Suprapubic skin (tissue), 4 donors: ENCODE measurements at regions not wholly inside any gene's neighbourhood (a gene's known extent, or its start where the extent isn't known, plus 50 kb on each side); places are given as distances from the start of the nearest gene placed in this dataset.
"Not testable (repeated sequence)": the region's sequence is repeated elsewhere in the genome, so short reads cannot be mapped to it uniquely, and the experiment has no call there.

ENCODE experiments used
- DNase-seq, 2 donors: peaks; one replicate each; pipeline ENCODE4 v3.0.0-alpha.2; 2019; ENCODE audit warnings: low spot score in 2 of 2
- H3K27ac ChIP-seq: fragments of 200-600 bp; sonication (generic); one replicate; pipeline ENCODE4 v1.5.1; 2019
- H3K27me3 ChIP-seq: fragments of 200-600 bp; sonication (generic); one replicate; pipeline ENCODE4 v1.5.1; 2019
- H3K36me3 ChIP-seq: fragments of 200-600 bp; sonication (generic); one replicate; pipeline ENCODE4 v1.5.1; 2019
- H3K4me1 ChIP-seq: fragments of 200-600 bp; sonication (generic); one replicate; pipeline ENCODE4 v1.5.1; 2019
- H3K4me3 ChIP-seq: fragments of 200-600 bp; sonication (generic); one replicate; pipeline ENCODE4 v1.5.1; 2019; ENCODE audit warnings: mild to moderate bottlenecking
- H3K9me3 ChIP-seq: fragments of 200-600 bp; sonication (generic); one replicate; pipeline ENCODE4 v1.5.1; 2019
- WGBS: methylation state at CpG from one replicate; pipeline ENCODE4 v1.1.5; 2018; 5-methylcytosine and 5-hydroxymethylcytosine counted together

DNA sequence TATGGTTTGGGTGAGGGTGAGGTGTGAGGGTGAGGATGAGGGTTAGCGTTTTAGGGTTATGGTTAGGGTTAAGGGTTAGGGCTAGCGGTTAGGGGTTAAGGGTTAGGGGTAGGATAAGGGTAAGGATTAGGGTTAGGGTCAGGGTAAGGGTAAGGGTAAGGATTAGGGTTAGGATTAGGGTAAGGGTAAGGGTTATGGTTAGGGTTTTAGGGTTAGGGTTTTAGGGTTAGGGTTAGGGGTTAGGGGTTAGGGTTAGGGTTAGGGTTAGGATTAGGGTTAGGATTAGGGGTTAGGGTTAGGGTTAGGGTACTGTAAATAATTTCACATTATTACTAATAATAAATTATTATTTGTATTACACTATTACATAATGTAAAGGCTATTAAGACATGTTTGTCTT, 359.5 kb downstream of the CACNA1B start:
- not testable (repeated sequence) for H3K4me1 ChIP-seq, H3K9me3 ChIP-seq, H3K27me3 ChIP-seq, H3K4me3 ChIP-seq, DNase-seq, H3K36me3 ChIP-seq, H3K27ac ChIP-seq
- 100% methylated on average over 1 of the region's 2 CpGs for WGBS

DNA sequence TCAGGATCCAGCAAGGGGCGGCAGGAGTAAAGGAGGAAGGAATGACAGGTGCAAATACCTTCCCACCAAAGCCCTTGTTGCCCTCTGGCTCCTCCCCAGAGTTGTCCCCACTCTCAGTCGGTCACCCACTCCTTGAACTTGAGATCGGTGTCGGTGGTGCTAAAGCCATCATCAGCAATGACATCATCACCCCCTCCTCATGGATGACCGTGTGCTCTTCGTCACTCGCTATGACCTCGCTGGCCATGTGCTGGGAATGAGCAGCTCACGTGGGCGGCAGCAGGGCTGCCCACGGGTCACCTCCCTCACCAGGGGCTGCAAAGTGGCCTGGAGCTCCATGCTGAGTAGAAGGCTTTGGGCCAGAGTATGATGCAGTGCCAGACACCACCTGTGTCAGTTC, 405.3 kb downstream of the CACNA1B start:
- H3K27me3 ChIP-seq, H3K4me3 ChIP-seq, H3K27ac ChIP-seq, H3K4me1 ChIP-seq, H3K9me3 ChIP-seq, DNase-seq, H3K36me3 ChIP-seq: not testable (repeated sequence)
- no CpG with 5 or more reads among the region's 11 CpGs for WGBS
